Nephron (organoid): ENCODE measurements at regions not wholly inside any gene's neighbourhood (a gene's known extent, or its start where the extent isn't known, plus 50 kb on each side); places are given as distances from the start of the nearest gene placed in this dataset.
"Not testable (repeated sequence)": the region's sequence is repeated elsewhere in the genome, so short reads cannot be mapped to it uniquely, and the experiment has no call there.

Experiments used
- H3K27ac Mint-ChIP-seq, 3 experiments: 2 replicates each; pipeline ENCODE4 v1.8.0; 2020; ENCODE audit warnings: mixed read lengths in 3 of 3, mild to moderate bottlenecking in 2 of 3, moderate library complexity in 1 of 3
- H3K27me3 Mint-ChIP-seq: 2 replicates; pipeline ENCODE4 v1.8.0; 2021; ENCODE audit warnings: low read depth, mild to moderate bottlenecking, moderate library complexity, mixed read lengths
- H3K36me3 Mint-ChIP-seq: 2 replicates; pipeline ENCODE4 v1.8.0; 2020; ENCODE audit warnings: low read depth, mixed read lengths
- H3K4me1 Mint-ChIP-seq: 2 replicates; pipeline ENCODE4 v1.8.0; 2020; ENCODE audit warnings: mixed read lengths
- H3K4me3 Mint-ChIP-seq, 3 experiments: 2 replicates each; pipeline ENCODE4 v1.8.0; 2020; ENCODE audit warnings: mild to moderate bottlenecking in 3 of 3, mixed read lengths in 3 of 3, moderate library complexity in 2 of 3
- H3K9me3 Mint-ChIP-seq: 2 replicates; pipeline ENCODE4 v1.8.0; 2020; ENCODE audit warnings: mixed read lengths
- TF ChIP-seq, protein P1 (sequence below), 3 experiments: fragments of 200-600 bp; sonication (generic); IDR thresholded peaks; one replicate each; pipeline ENCODE4 v1.5.0; 2021; ENCODE audit warnings: antibody characterized with exemption in 3 of 3; ENCODE audit not compliant: unreplicated experiment in 3 of 3

DNA sequence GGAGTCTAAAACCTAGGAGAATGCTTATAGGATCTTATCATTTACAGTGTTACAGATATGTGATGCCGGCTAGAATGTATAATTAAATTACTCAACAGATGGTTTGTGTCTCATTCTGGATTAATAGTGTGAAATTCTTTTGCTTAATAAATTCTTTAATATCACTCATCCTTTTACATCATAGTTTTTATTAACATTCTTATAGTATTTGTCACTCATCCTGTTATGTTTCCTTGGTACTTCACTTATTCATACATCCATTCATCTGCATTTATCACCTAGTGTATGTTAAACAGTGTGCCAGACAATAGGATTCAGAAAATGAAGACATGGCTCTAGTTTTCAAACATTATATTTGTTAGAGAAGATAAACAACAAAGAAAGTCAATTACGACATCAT, 468.7 kb downstream of the FRK start:
- H3K4me1 Mint-ChIP-seq, result no peaks in the 10 kb centered on the region
- no peak overlapping the region for H3K4me3 Mint-ChIP-seq
- peaks cover 3% of the 10 kb centered on the region for H3K27me3 Mint-ChIP-seq
- TF ChIP-seq, protein P1, sequence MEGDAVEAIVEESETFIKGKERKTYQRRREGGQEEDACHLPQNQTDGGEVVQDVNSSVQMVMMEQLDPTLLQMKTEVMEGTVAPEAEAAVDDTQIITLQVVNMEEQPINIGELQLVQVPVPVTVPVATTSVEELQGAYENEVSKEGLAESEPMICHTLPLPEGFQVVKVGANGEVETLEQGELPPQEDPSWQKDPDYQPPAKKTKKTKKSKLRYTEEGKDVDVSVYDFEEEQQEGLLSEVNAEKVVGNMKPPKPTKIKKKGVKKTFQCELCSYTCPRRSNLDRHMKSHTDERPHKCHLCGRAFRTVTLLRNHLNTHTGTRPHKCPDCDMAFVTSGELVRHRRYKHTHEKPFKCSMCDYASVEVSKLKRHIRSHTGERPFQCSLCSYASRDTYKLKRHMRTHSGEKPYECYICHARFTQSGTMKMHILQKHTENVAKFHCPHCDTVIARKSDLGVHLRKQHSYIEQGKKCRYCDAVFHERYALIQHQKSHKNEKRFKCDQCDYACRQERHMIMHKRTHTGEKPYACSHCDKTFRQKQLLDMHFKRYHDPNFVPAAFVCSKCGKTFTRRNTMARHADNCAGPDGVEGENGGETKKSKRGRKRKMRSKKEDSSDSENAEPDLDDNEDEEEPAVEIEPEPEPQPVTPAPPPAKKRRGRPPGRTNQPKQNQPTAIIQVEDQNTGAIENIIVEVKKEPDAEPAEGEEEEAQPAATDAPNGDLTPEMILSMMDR (IDR thresholded peaks at IDR 0.05; ENCODE audit: unreplicated experiment in 3 of 3), result no peak
- H3K9me3 Mint-ChIP-seq, result peaks cover 7% of the 10 kb centered on the region
- no peak overlapping the region for H3K27ac Mint-ChIP-seq
- H3K36me3 Mint-ChIP-seq, result no peaks in the 10 kb centered on the region

DNA sequence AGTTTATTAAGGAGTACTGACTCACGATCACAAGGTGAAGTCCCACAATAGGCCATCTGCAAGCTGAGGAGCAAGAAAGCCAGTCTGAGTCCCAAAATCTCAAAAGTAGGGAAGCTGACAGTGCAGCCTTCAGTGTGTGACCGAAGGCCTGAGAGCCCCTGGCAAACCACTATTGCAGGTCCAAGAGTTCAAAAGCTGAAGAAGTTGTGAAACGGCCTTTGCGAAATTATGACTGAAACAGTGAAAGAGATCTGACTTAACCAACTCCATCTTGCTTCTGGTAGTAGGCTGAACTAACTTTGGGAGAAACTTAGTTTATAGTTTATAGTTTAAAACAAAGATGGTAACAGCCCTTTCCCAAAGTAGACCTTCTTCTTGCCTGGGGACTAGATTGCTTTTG, 471.6 kb downstream of the FRK start:
- not testable (repeated sequence) for H3K27me3 Mint-ChIP-seq, H3K4me1 Mint-ChIP-seq, H3K4me3 Mint-ChIP-seq, H3K9me3 Mint-ChIP-seq, H3K36me3 Mint-ChIP-seq, H3K27ac Mint-ChIP-seq

GRCh38 chr6:115583290-115583689, 477.4 kb downstream of the FRK start:
- no peaks in the 10 kb centered on the region for H3K4me1 Mint-ChIP-seq
- no peak overlapping the region for H3K27ac Mint-ChIP-seq
- no peaks in the 10 kb centered on the region for H3K36me3 Mint-ChIP-seq
- no peak overlapping the region for H3K4me3 Mint-ChIP-seq
- TF ChIP-seq, protein P1 (IDR thresholded peaks at IDR 0.05; ENCODE audit: unreplicated experiment in 3 of 3), result no peak
- no peaks in the 10 kb centered on the region for H3K9me3 Mint-ChIP-seq
- H3K27me3 Mint-ChIP-seq, result no peaks in the 10 kb centered on the region

DNA sequence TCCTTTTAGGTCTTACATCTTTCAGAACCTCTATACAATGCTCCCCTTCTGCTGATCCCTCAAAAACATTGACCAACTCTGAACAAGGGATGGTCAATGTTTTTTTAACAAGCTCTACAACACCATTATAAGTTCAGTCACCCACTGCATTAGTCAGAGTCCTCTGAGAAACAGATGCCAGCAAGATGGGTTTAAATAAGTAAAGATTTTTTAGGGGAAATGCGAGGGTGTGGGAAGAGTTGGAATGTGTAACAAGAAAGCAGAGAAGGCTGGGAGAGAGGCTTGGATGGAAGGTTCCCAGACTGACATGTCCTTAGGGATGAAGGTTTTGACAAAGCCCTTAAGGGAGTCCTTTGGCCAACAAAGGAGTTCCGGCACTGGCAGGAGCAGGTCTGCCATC, 478.3 kb downstream of the FRK start:
- Mint-ChIP-seq H3K4me1 (no peaks in the 10 kb centered on the region), H3K4me3 (no peak overlapping the region), H3K27me3 (no peaks in the 10 kb centered on the region), H3K27ac (no peak overlapping the region), H3K36me3 (no peaks in the 10 kb centered on the region), H3K9me3 (no peaks in the 10 kb centered on the region)
- TF ChIP-seq, protein P1 (IDR thresholded peaks at IDR 0.05; ENCODE audit: unreplicated experiment in 3 of 3), result no peak

DNA sequence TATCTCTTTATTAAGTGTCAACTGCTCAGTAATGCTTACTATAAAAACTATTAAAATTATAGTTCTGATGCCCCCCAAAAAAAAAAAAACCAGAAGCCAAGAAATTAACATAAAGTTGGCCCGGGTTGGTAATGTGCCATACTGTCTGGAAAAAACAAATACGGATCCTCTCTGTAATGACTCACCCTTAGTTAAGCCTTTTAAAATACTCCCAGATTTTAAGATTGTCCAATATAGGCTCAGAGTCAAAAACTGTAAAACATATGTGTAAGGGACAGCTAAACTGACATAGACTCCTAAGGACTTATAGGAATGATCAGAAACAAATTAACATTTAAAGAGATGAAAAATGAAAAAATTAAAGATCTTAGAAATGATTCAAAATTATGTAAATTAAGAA, 481.1 kb downstream of the FRK start:
- H3K27ac Mint-ChIP-seq, H3K4me3 Mint-ChIP-seq, H3K36me3 Mint-ChIP-seq, H3K4me1 Mint-ChIP-seq, H3K9me3 Mint-ChIP-seq, H3K27me3 Mint-ChIP-seq: not testable (repeated sequence)

DNA sequence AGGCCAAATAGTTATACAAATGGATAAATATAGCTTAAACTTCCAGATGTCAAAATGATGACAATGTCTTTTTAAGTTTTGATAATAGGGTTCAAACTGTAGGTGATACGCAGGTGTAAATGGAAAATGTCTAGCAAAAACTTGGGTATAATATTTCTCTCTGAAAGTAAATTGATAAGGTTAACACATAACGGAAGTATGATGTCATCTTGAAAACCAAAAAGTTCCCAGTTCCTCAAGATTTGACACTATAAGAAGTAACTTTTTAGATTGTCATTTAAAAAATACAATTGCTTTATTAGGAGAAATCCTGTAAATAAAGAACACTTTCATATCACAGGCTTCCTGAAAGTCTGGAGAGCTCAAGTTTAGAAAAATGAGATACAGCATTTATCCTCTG, 483.4 kb downstream of the FRK start:
- TF ChIP-seq, protein P1 (IDR thresholded peaks at IDR 0.05; ENCODE audit: unreplicated experiment in 3 of 3), result no peak
- Mint-ChIP-seq H3K27me3 (no peaks in the 10 kb centered on the region), H3K36me3 (no peaks in the 10 kb centered on the region)

GRCh38 chr6:115575285-115575684, 485.4 kb downstream of the FRK start:
- Mint-ChIP-seq H3K9me3 (no peaks in the 10 kb centered on the region), H3K27me3 (no peaks in the 10 kb centered on the region), H3K36me3 (no peaks in the 10 kb centered on the region), H3K4me3 (no peak overlapping the region), H3K4me1 (no peaks in the 10 kb centered on the region), H3K27ac (no peak overlapping the region)
- TF ChIP-seq, protein P1 (IDR thresholded peaks at IDR 0.05; ENCODE audit: unreplicated experiment in 3 of 3), result no peak

More for the DNA sequence above, 483.4 kb downstream of the FRK start:
- H3K4me1 Mint-ChIP-seq, result no peaks in the 10 kb centered on the region
- H3K9me3 Mint-ChIP-seq, result no peaks in the 10 kb centered on the region
- no peak overlapping the region for H3K27ac Mint-ChIP-seq
- H3K4me3 Mint-ChIP-seq, result no peak overlapping the region
